Thymus (tissue), 11 donors: ENCODE measurements at regions not wholly inside any gene's neighbourhood (a gene's known extent, or its start where the extent isn't known, plus 50 kb on each side); places are given as distances from the start of the nearest gene placed in this dataset.
A peak's percentile ranks its signal among the peaks of the same experiment; 100 is the strongest.

Experiments
- DNase-seq, 9 donors: peaks; one replicate each; pipeline ENCODE4 v3.0.0-alpha.2; 2013; ENCODE audit warnings: low spot score in 9 of 9, low read depth in 6 of 9, missing footprints in 1 of 9
- H3K27ac ChIP-seq, 2 donors: one replicate each; pipeline ENCODE4 v1.5.1; 2013; ENCODE audit warnings: control low read depth in 1 of 2, low read depth in 1 of 2, low read length in 1 of 2, mild to moderate bottlenecking in 1 of 2, moderate library complexity in 1 of 2
- H3K27me3 ChIP-seq, 2 donors: one replicate each; pipeline ENCODE4 v1.5.1; 2013; ENCODE audit warnings: low read length in 1 of 2; ENCODE audit not compliant: control insufficient read depth in 2 of 2, insufficient read depth in 1 of 2
- H3K36me3 ChIP-seq, 2 donors: one replicate each; pipeline ENCODE4 v1.5.1; 2013; ENCODE audit warnings: low read length in 1 of 2, mild to moderate bottlenecking in 1 of 2, moderate library complexity in 1 of 2; ENCODE audit not compliant: control insufficient read depth in 2 of 2, insufficient read depth in 2 of 2
- H3K4me1 ChIP-seq, 2 donors: one replicate each; pipeline ENCODE4 v1.5.1; 2013; ENCODE audit warnings: low read length in 2 of 2; ENCODE audit not compliant: control insufficient read depth in 2 of 2, insufficient read depth in 2 of 2
- H3K4me3 ChIP-seq, 2 donors: one replicate each; pipeline ENCODE4 v1.5.1; 2013; ENCODE audit warnings: low read length in 2 of 2, control low read depth in 1 of 2, mild to moderate bottlenecking in 1 of 2
- H3K9me3 ChIP-seq, 2 donors: one replicate each; pipeline ENCODE4 v1.5.1; 2013; ENCODE audit warnings: low read length in 1 of 2, mild to moderate bottlenecking in 1 of 2; ENCODE audit not compliant: control insufficient read depth in 2 of 2, insufficient read depth in 1 of 2
- WGBS: extraction: QIAGEN DNeasy Blood & Tissue Kit; methylation state at CpG from one replicate; pipeline ENCODE4 v1.1.7; 2013; 5-methylcytosine and 5-hydroxymethylcytosine counted together
- donor health status: healthy.

- Histone ChIP-seq H3K4me1 (peaks cover 0 to 3% of the 10 kb centered on the region in 2 donors), H3K27me3 (no peaks in the 10 kb centered on the region), H3K27ac (no peak overlapping the region), H3K9me3 (no peaks in the 10 kb centered on the region), H3K4me3 (no peak overlapping the region), H3K36me3 (no peaks in the 10 kb centered on the region)
- no peak for DNase-seq
- 97% methylated on average over 5 of the region's 5 CpGs for WGBS
These were observed 291.6 kb downstream of the PLPP3 start for GRCh38 chr1:56287721-56288120.

- Histone ChIP-seq H3K4me1 (peaks cover 0 to 3% of the 10 kb centered on the region in 2 donors), H3K9me3 (no peaks in the 10 kb centered on the region), H3K27ac (no peak overlapping the region), H3K4me3 (no peak overlapping the region), H3K36me3 (no peaks in the 10 kb centered on the region), H3K27me3 (no peaks in the 10 kb centered on the region)
- DNase-seq = no peak
- 94% methylated on average over 1 of the region's 1 CpG for WGBS
These were observed 292.4 kb downstream of the PLPP3 start for GRCh38 chr1:56286956-56287355.

GRCh38 chr1:56286506-56286905 lies 292.9 kb downstream of the PLPP3 start:
- no peak overlapping the region for H3K27ac ChIP-seq
- no peak for DNase-seq

GRCh38 chr1:56285554-56286402 lies 293.6 kb downstream of the PLPP3 start:
- no peak overlapping the region for H3K27ac ChIP-seq
- H3K36me3 ChIP-seq = no peaks in the 10 kb centered on the region
- peak in 1 of 9 donors; percentile 22 for DNase-seq
- no peaks in the 10 kb centered on the region for H3K27me3 ChIP-seq
- 78% methylated on average over 4 of the region's 4 CpGs for WGBS
- H3K4me3 ChIP-seq = no peak overlapping the region
- peaks cover 0 to 3% of the 10 kb centered on the region in 2 donors for H3K4me1 ChIP-seq
- H3K9me3 ChIP-seq = no peaks in the 10 kb centered on the region

More at GRCh38 chr1:56286506-56286905, 292.9 kb downstream of the PLPP3 start:
- no peaks in the 10 kb centered on the region for H3K27me3 ChIP-seq
- H3K4me1 ChIP-seq = peaks cover 0 to 3% of the 10 kb centered on the region in 2 donors
- no peaks in the 10 kb centered on the region for H3K36me3 ChIP-seq
- no peak overlapping the region for H3K4me3 ChIP-seq
- H3K9me3 ChIP-seq = no peaks in the 10 kb centered on the region

GRCh38 chr1:56284928-56285327 lies 294.4 kb downstream of the PLPP3 start:
- Histone ChIP-seq H3K27ac (no peak overlapping the region), H3K4me1 (peaks cover 0 to 3% of the 10 kb centered on the region in 2 donors), H3K4me3 (no peak overlapping the region), H3K27me3 (no peaks in the 10 kb centered on the region), H3K36me3 (no peaks in the 10 kb centered on the region), H3K9me3 (no peaks in the 10 kb centered on the region)
- WGBS = 92% methylated on average over 3 of the region's 3 CpGs
- no peak for DNase-seq

- DNase-seq = no peak
- 96% methylated on average over 3 of the region's 3 CpGs for WGBS
- H3K27me3 ChIP-seq = no peaks in the 10 kb centered on the region
- H3K4me3 ChIP-seq = no peak overlapping the region
- no peaks in the 10 kb centered on the region for H3K36me3 ChIP-seq
- no peak overlapping the region for H3K27ac ChIP-seq
- no peaks in the 10 kb centered on the region for H3K4me1 ChIP-seq
- H3K9me3 ChIP-seq = no peaks in the 10 kb centered on the region
These were observed 301.3 kb downstream of the PLPP3 start for GRCh38 chr1:56278061-56278460.

GRCh38 chr1:56268519-56269140 lies 310.7 kb downstream of the PLPP3 start:
- no peak for DNase-seq
- Histone ChIP-seq H3K27ac (no peak overlapping the region), H3K9me3 (no peaks in the 10 kb centered on the region), H3K36me3 (no peaks in the 10 kb centered on the region), H3K27me3 (no peaks in the 10 kb centered on the region), H3K4me3 (no peak overlapping the region), H3K4me1 (no peaks in the 10 kb centered on the region)
- WGBS = 96% methylated on average over 7 of the region's 7 CpGs

- Histone ChIP-seq H3K9me3 (no peaks in the 10 kb centered on the region), H3K27ac (no peak overlapping the region), H3K4me3 (no peak overlapping the region), H3K27me3 (no peaks in the 10 kb centered on the region), H3K4me1 (no peaks in the 10 kb centered on the region), H3K36me3 (no peaks in the 10 kb centered on the region)
- 96% methylated on average over 2 of the region's 2 CpGs for WGBS
- DNase-seq = no peak
These were observed 311.8 kb downstream of the PLPP3 start for GRCh38 chr1:56267611-56268010.

GRCh38 chr1:56266359-56266758 lies 313.0 kb downstream of the PLPP3 start:
- H3K36me3 ChIP-seq = no peaks in the 10 kb centered on the region
- no peaks in the 10 kb centered on the region for H3K9me3 ChIP-seq
- no peaks in the 10 kb centered on the region for H3K4me1 ChIP-seq
- no peak overlapping the region for H3K4me3 ChIP-seq
- no peak for DNase-seq
- WGBS = 73% methylated on average over 3 of the region's 3 CpGs
- no peaks in the 10 kb centered on the region for H3K27me3 ChIP-seq
- no peak overlapping the region for H3K27ac ChIP-seq
